ENCODE measurements at regions not wholly inside any gene's neighbourhood (a gene's known extent, or its start where the extent isn't known, plus 50 kb on each side); places are given as distances from the start of the nearest gene placed in this dataset.

DNA sequence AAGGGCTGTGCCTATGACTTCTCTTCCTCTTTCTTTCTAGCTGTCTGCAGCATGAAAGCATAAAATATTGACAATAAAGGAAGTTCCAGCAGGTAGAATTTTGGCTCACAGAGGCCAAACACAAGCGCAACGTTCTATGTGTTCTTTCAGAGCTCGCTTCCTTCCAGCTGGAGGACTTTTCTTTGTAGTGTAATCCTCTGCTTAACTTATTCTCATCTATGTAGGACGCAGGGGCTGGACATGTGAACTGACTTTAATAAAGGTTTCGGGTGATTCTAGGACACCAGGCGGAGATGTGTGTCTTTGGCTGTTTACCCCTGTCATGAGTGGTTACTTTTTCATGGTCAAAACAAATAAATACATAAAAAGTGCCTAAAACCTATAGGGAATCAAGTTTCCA lies 191.5 kb upstream of the MAF start (continued):
- no peak for TF ChIP-seq JAZF1 (CRISPR knock-in tag; IDR thresholded peaks at IDR 0.05)
- TF ChIP-seq, protein P1, sequence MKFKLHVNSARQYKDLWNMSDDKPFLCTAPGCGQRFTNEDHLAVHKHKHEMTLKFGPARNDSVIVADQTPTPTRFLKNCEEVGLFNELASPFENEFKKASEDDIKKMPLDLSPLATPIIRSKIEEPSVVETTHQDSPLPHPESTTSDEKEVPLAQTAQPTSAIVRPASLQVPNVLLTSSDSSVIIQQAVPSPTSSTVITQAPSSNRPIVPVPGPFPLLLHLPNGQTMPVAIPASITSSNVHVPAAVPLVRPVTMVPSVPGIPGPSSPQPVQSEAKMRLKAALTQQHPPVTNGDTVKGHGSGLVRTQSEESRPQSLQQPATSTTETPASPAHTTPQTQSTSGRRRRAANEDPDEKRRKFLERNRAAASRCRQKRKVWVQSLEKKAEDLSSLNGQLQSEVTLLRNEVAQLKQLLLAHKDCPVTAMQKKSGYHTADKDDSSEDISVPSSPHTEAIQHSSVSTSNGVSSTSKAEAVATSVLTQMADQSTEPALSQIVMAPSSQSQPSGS (CRISPR knock-in tag; IDR thresholded peaks at IDR 0.05; ENCODE audit: borderline replicate concordance, low read depth), result no peak
- TF ChIP-seq ETV6 (CRISPR knock-in tag; IDR thresholded peaks at IDR 0.05), result no peak
- TF ChIP-seq ZNF423 (CRISPR knock-in tag; IDR thresholded peaks at IDR 0.05), result no peak
- TF ChIP-seq, protein P2, sequence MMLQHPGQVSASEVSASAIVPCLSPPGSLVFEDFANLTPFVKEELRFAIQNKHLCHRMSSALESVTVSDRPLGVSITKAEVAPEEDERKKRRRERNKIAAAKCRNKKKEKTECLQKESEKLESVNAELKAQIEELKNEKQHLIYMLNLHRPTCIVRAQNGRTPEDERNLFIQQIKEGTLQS (CRISPR knock-in tag; conservative IDR thresholded peaks at IDR 0.05), result no peak
- no peak for TF ChIP-seq OVOL2 (CRISPR knock-in tag; IDR thresholded peaks at IDR 0.05; ENCODE audit: borderline replicate concordance)
- TF ChIP-seq, protein P3, sequence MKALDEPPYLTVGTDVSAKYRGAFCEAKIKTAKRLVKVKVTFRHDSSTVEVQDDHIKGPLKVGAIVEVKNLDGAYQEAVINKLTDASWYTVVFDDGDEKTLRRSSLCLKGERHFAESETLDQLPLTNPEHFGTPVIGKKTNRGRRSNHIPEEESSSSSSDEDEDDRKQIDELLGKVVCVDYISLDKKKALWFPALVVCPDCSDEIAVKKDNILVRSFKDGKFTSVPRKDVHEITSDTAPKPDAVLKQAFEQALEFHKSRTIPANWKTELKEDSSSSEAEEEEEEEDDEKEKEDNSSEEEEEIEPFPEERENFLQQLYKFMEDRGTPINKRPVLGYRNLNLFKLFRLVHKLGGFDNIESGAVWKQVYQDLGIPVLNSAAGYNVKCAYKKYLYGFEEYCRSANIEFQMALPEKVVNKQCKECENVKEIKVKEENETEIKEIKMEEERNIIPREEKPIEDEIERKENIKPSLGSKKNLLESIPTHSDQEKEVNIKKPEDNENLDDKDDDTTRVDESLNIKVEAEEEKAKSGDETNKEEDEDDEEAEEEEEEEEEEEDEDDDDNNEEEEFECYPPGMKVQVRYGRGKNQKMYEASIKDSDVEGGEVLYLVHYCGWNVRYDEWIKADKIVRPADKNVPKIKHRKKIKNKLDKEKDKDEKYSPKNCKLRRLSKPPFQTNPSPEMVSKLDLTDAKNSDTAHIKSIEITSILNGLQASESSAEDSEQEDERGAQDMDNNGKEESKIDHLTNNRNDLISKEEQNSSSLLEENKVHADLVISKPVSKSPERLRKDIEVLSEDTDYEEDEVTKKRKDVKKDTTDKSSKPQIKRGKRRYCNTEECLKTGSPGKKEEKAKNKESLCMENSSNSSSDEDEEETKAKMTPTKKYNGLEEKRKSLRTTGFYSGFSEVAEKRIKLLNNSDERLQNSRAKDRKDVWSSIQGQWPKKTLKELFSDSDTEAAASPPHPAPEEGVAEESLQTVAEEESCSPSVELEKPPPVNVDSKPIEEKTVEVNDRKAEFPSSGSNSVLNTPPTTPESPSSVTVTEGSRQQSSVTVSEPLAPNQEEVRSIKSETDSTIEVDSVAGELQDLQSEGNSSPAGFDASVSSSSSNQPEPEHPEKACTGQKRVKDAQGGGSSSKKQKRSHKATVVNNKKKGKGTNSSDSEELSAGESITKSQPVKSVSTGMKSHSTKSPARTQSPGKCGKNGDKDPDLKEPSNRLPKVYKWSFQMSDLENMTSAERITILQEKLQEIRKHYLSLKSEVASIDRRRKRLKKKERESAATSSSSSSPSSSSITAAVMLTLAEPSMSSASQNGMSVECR (CRISPR knock-in tag; IDR thresholded peaks at IDR 0.05; ENCODE audit: borderline replicate concordance), result no peak
- TF ChIP-seq FOXP1 (CRISPR knock-in tag; IDR thresholded peaks at IDR 0.05; ENCODE audit: borderline replicate concordance), result no peak
- no peak for TF ChIP-seq MXD4 (CRISPR knock-in tag; IDR thresholded peaks at IDR 0.05; ENCODE audit: borderline replicate concordance)
- TF ChIP-seq ZNF396 (CRISPR knock-in tag; IDR thresholded peaks at IDR 0.05; ENCODE audit: borderline replicate concordance), result no peak
- no peak for TF ChIP-seq ZNF416 (CRISPR knock-in tag; IDR thresholded peaks at IDR 0.05)

DNA sequence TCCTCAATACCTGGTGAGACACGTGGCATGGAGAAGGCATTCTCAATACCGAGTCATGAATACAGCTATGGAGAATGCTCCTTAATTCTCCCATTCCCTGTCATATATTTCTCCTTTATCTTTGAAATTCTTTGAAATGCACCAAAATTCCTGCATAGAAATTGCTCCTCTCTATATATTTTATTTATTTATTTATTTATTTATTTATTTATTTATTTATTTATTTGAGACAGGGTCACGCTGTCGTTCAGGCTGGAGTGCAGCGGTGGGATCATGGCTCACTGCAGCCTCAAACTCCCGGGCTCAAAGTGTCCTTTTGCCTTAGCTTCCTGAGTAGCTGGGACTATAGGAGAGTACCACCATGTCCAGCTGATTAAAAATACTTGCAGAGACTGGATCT lies 190.3 kb upstream of the MAF start:
- ATAC-seq, result no peak
- H3K9me3 Mint-ChIP-seq, result no peaks in the 10 kb centered on the region
- TF ChIP-seq GTF2I (CRISPR knock-in tag; conservative IDR thresholded peaks at IDR 0.05) (no peak), MXD4 (CRISPR knock-in tag; IDR thresholded peaks at IDR 0.05; ENCODE audit: borderline replicate concordance) (no peak), TEAD4 (CRISPR knock-in tag; IDR thresholded peaks at IDR 0.05) (no peak), NFATC4 (CRISPR knock-in tag; IDR thresholded peaks at IDR 0.05) (no peak), CREM (CRISPR knock-in tag; IDR thresholded peaks at IDR 0.05) (no peak), ELF4 (CRISPR knock-in tag; IDR thresholded peaks at IDR 0.05; ENCODE audit: low read depth) (no peak), RELA (CRISPR knock-in tag; IDR thresholded peaks at IDR 0.05; ENCODE audit: borderline replicate concordance) (no peak)
- TF ChIP-seq, protein P4, sequence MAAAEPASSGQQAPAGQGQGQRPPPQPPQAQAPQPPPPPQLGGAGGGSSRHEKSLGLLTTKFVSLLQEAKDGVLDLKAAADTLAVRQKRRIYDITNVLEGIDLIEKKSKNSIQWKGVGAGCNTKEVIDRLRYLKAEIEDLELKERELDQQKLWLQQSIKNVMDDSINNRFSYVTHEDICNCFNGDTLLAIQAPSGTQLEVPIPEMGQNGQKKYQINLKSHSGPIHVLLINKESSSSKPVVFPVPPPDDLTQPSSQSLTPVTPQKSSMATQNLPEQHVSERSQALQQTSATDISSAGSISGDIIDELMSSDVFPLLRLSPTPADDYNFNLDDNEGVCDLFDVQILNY (CRISPR knock-in tag; IDR thresholded peaks at IDR 0.05), result no peak
- TF ChIP-seq, protein P5, sequence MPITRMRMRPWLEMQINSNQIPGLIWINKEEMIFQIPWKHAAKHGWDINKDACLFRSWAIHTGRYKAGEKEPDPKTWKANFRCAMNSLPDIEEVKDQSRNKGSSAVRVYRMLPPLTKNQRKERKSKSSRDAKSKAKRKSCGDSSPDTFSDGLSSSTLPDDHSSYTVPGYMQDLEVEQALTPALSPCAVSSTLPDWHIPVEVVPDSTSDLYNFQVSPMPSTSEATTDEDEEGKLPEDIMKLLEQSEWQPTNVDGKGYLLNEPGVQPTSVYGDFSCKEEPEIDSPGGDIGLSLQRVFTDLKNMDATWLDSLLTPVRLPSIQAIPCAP (CRISPR knock-in tag; IDR thresholded peaks at IDR 0.05), result no peak
- no peak for DNase-seq (ENCODE audit: low spot score)
- POLR2A ChIA-PET, result interaction anchor here (0.7 kb wide), 1 partner anchor 280 kb away, joined by 3 read pairs; no protein-coding TSS in a partner anchor
- CTCF ChIA-PET, result no interaction called here
- peaks cover 10% of the 10 kb centered on the region for H3K4me1 Mint-ChIP-seq
- H3K36me3 Mint-ChIP-seq, result no peaks in the 10 kb centered on the region
- no peak overlapping the region for H3K4me3 Mint-ChIP-seq
- no peaks in the 10 kb centered on the region; the same call in 1 of the 2 replicates for H3K27me3 Mint-ChIP-seq (ENCODE audit: low read depth)
- H3K27ac Mint-ChIP-seq, result no peak overlapping the region

Data from WTC11 (cell line).